HG02798 (cell line): ENCODE measurements at regions not wholly inside any gene's neighbourhood (a gene's known extent, or its start where the extent isn't known, plus 50 kb on each side); places are given as distances from the start of the nearest gene placed in this dataset.

Source experiments
- ATAC-seq: cut with Tn5 transposase; IDR thresholded peaks from one replicate; pipeline ENCODE4 v1.9.1; 2021; ENCODE audit warnings: mild to moderate bottlenecking; ENCODE audit not compliant: unreplicated experiment, poor library complexity

GRCh38 chr4:184575306-184575705, 73.9 kb downstream of the CASP3 start:
- ATAC-seq: no peak

- ATAC-seq: no peak
Observed at GRCh38 chr4:184574861-184575260, 74.4 kb downstream of the CASP3 start.

- ATAC-seq: no peak
Observed at GRCh38 chr4:184573701-184574100, 75.5 kb downstream of the CASP3 start.

- no peak for ATAC-seq
Observed at GRCh38 chr4:184568770-184569169, 80.5 kb downstream of the CASP3 start.

- no peak for ATAC-seq
Observed at GRCh38 chr4:184563621-184564020, 85.6 kb downstream of the CASP3 start.

GRCh38 chr4:184558996-184559395, 84.6 kb upstream of the IRF2 start:
- ATAC-seq: no peak

- ATAC-seq: no peak
Observed at GRCh38 chr4:184553891-184554290, 79.5 kb upstream of the IRF2 start.

GRCh38 chr4:184550476-184550875, 76.1 kb upstream of the IRF2 start:
- ATAC-seq: no peak

GRCh38 chr4:184548648-184549341, 74.4 kb upstream of the IRF2 start:
- ATAC-seq: no peak

GRCh38 chr4:184548316-184548647, 73.9 kb upstream of the IRF2 start:
- no peak for ATAC-seq

GRCh38 chr4:184544788-184545409, 70.5 kb upstream of the IRF2 start:
- ATAC-seq: no peak

GRCh38 chr4:184541907-184542306, 67.6 kb upstream of the IRF2 start:
- ATAC-seq: no peak

- ATAC-seq: no peak
Observed at GRCh38 chr4:184540307-184540706, 66.0 kb upstream of the IRF2 start.

- peak; percentile 62 for ATAC-seq
Observed at GRCh38 chr4:184538023-184538599, 63.8 kb upstream of the IRF2 start.

GRCh38 chr4:184537269-184538022, 63.1 kb upstream of the IRF2 start:
- peak; percentile 67 for ATAC-seq

- ATAC-seq: no peak
Observed at GRCh38 chr4:184536881-184537248, 62.5 kb upstream of the IRF2 start.

GRCh38 chr4:184536065-184536880, 61.9 kb upstream of the IRF2 start:
- no peak for ATAC-seq

GRCh38 chr4:184534511-184535391, 60.4 kb upstream of the IRF2 start:
- ATAC-seq: peak; percentile 58

GRCh38 chr4:184533908-184534307, 59.6 kb upstream of the IRF2 start:
- no peak for ATAC-seq

GRCh38 chr4:184531008-184531407, 56.7 kb upstream of the IRF2 start:
- ATAC-seq: no peak
